SK-N-SH treated with all-trans-retinoic acid at 6 μM for 48 hours (cell line): ENCODE measurements at regions not wholly inside any gene's neighbourhood (a gene's known extent, or its start where the extent isn't known, plus 50 kb on each side); places are given as distances from the start of the nearest gene placed in this dataset.

Experiments used
- ATAC-seq: fragments of 200-7000 bp; cut with Tn5 transposase; 3 replicates; pipeline ENCODE4 v1.9.1; 2020; ENCODE audit warnings: mild to moderate bottlenecking, moderate library complexity
- ARNTL ChIP-seq: fragments of 450-650 bp; formaldehyde crosslinking; IDR thresholded peaks from 2 replicates; pipeline ENCODE4 v1.5.0; 2020; ENCODE audit warnings: low read depth, mild to moderate bottlenecking, moderate library complexity, borderline replicate concordance
- BACH2 ChIP-seq: fragments of 250-450 bp; sonication (Bioruptor Pico); IDR thresholded peaks from 2 replicates; pipeline ENCODE4 v1.9.0; 2021; ENCODE audit warnings: mild to moderate bottlenecking, borderline replicate concordance
- CREB5 ChIP-seq: fragments of 250-450 bp; sonication (Bioruptor Pico); IDR thresholded peaks from 2 replicates; pipeline ENCODE4 v1.5.1; 2020; ENCODE audit warnings: low read depth, mild to moderate bottlenecking, moderate library complexity
- CSDC2 ChIP-seq: fragments of 250-450 bp; sonication (Bioruptor Pico); IDR thresholded peaks from 2 replicates; pipeline ENCODE4 v1.5.0; 2020; ENCODE audit warnings: mild to moderate bottlenecking, moderate library complexity
- CSRNP3 ChIP-seq: fragments of 250-450 bp; sonication (Bioruptor Pico); IDR thresholded peaks from 2 replicates; pipeline ENCODE4 v1.5.1; 2021; ENCODE audit warnings: mild to moderate bottlenecking, moderate library complexity
- ESRRG ChIP-seq: fragments of 250-450 bp; sonication (Bioruptor Pico); IDR thresholded peaks from 2 replicates; pipeline ENCODE4 v1.6.1; 2021; ENCODE audit warnings: mild to moderate bottlenecking
- GLIS3 ChIP-seq: fragments of 250-450 bp; sonication (Bioruptor Pico); IDR thresholded peaks from 2 replicates; pipeline ENCODE4 v1.5.0; 2020; ENCODE audit warnings: mild to moderate bottlenecking, moderate library complexity
- PATZ1 ChIP-seq: fragments of 250-450 bp; sonication (Bioruptor Pico); IDR thresholded peaks from 2 replicates; pipeline ENCODE4 v1.8.0; 2020; ENCODE audit warnings: mild to moderate bottlenecking, moderate library complexity, borderline replicate concordance
- PPARA ChIP-seq: fragments of 250-450 bp; sonication (Bioruptor Pico); IDR thresholded peaks from 2 replicates; pipeline ENCODE4 v1.5.0; 2020; ENCODE audit warnings: mild to moderate bottlenecking, borderline replicate concordance
- SNAI2 ChIP-seq: fragments of 250-450 bp; sonication (Bioruptor Pico); IDR thresholded peaks from 2 replicates; pipeline ENCODE4 v1.5.0; 2020; ENCODE audit warnings: mild to moderate bottlenecking, moderate library complexity
- TSHZ2 ChIP-seq: fragments of 250-450 bp; sonication (Bioruptor Pico); IDR thresholded peaks from 2 replicates; pipeline ENCODE4 v1.5.0; 2020; ENCODE audit warnings: mild to moderate bottlenecking, moderate library complexity
- ZC3H10 ChIP-seq: fragments of 250-450 bp; sonication (Bioruptor Pico); IDR thresholded peaks from 2 replicates; pipeline ENCODE4 v1.5.1; 2021; ENCODE audit warnings: mild to moderate bottlenecking, moderate library complexity
- ZFP3 ChIP-seq: fragments of 250-450 bp; sonication (Bioruptor Pico); IDR thresholded peaks from 2 replicates; pipeline ENCODE4 v1.5.0; 2020; ENCODE audit warnings: mild to moderate bottlenecking, moderate library complexity
- ZFP30 ChIP-seq: fragments of 450-650 bp; formaldehyde crosslinking; IDR thresholded peaks from 2 replicates; pipeline ENCODE4 v1.5.0; 2022; ENCODE audit warnings: mild to moderate bottlenecking, moderate library complexity
- ZNF565 ChIP-seq: fragments of 450-650 bp; formaldehyde crosslinking; conservative IDR thresholded peaks from 2 replicates; pipeline ENCODE4 v1.5.0; 2020; ENCODE audit warnings: low read depth, mild to moderate bottlenecking, moderate library complexity
- ZNF70 ChIP-seq: fragments of 450-650 bp; formaldehyde crosslinking; IDR thresholded peaks from 2 replicates; pipeline ENCODE4 v1.5.0; 2020; ENCODE audit warnings: mild to moderate bottlenecking, moderate library complexity
- ZNF8 ChIP-seq: fragments of 450-650 bp; formaldehyde crosslinking; IDR thresholded peaks from 2 replicates; pipeline ENCODE4 v1.5.0; 2020; ENCODE audit warnings: mild to moderate bottlenecking, moderate library complexity

- no peak for TF ChIP-seq ARNTL
Measured at GRCh38 chr21:27068811-27069210, 101.9 kb upstream of the ADAMTS5 start (continued).

GRCh38 chr21:27067226-27067625 is 100.3 kb upstream of the ADAMTS5 start:
- no peak for ATAC-seq
- no peak for TF ChIP-seq TSHZ2 (CRISPR knock-in tag)
- no peak for TF ChIP-seq ZNF8 (CRISPR knock-in tag)
- no peak for TF ChIP-seq PATZ1 (CRISPR knock-in tag)
- TF ChIP-seq CREB5 (CRISPR knock-in tag) = no peak
- TF ChIP-seq CSRNP3 (CRISPR knock-in tag) = no peak
- no peak for TF ChIP-seq CSDC2

GRCh38 chr21:27062443-27062842 is 95.6 kb upstream of the ADAMTS5 start:
- no peak for ATAC-seq
- TF ChIP-seq ZFP3 (CRISPR knock-in tag) = no peak
- TF ChIP-seq ZFP30 (CRISPR knock-in tag) = no peak
- TF ChIP-seq ZNF565 (CRISPR knock-in tag) = no peak
- no peak for TF ChIP-seq ZNF70 (CRISPR knock-in tag)
- TF ChIP-seq PATZ1 (CRISPR knock-in tag) = no peak
- TF ChIP-seq SNAI2 = no peak
- no peak for TF ChIP-seq TSHZ2 (CRISPR knock-in tag)
- no peak for TF ChIP-seq ARNTL
- TF ChIP-seq GLIS3 (CRISPR knock-in tag) = no peak
- TF ChIP-seq BACH2 = no peak

- ATAC-seq = no peak
- TF ChIP-seq CREB5 (CRISPR knock-in tag) = no peak
- no peak for TF ChIP-seq BACH2
- TF ChIP-seq ESRRG = no peak
- TF ChIP-seq ARNTL = no peak
- TF ChIP-seq ZNF8 (CRISPR knock-in tag) = no peak
- no peak for TF ChIP-seq CSRNP3 (CRISPR knock-in tag)
- no peak for TF ChIP-seq ZC3H10 (CRISPR knock-in tag)
- no peak for TF ChIP-seq ZFP30 (CRISPR knock-in tag)
- no peak for TF ChIP-seq CSDC2
- TF ChIP-seq PPARA (CRISPR knock-in tag) = no peak
Measured at GRCh38 chr21:27061770-27062169, 94.9 kb upstream of the ADAMTS5 start.
